Chondrocyte (in vitro differentiated cells): ENCODE measurements at regions not wholly inside any gene's neighbourhood (a gene's known extent, or its start where the extent isn't known, plus 50 kb on each side); places are given as distances from the start of the nearest gene placed in this dataset.
"Not testable (repeated sequence)": the region's sequence is repeated elsewhere in the genome, so short reads cannot be mapped to it uniquely, and the experiment has no call there.

Experiments used
- DNase-seq: peaks from one replicate; pipeline ENCODE4 v3.0.0; 2021; ENCODE audit warnings: mixed read lengths, low spot score
- H3K27ac Mint-ChIP-seq: one replicate; pipeline ENCODE4 v1.8.0; 2021; ENCODE audit warnings: mild to moderate bottlenecking, moderate library complexity, mixed read lengths; ENCODE audit not compliant: unreplicated experiment
- H3K27me3 Mint-ChIP-seq: 2 replicates; pipeline ENCODE4 v1.8.0; 2021; ENCODE audit warnings: low read depth, mixed read lengths
- H3K36me3 Mint-ChIP-seq: 2 replicates; pipeline ENCODE4 v1.8.0; 2021; ENCODE audit warnings: low read depth, mixed read lengths
- H3K4me1 Mint-ChIP-seq: 2 replicates; pipeline ENCODE4 v1.8.0; 2021; ENCODE audit warnings: low read depth, mild to moderate bottlenecking, mixed read lengths
- H3K4me3 Mint-ChIP-seq: one replicate; pipeline ENCODE4 v1.8.0; 2021; ENCODE audit warnings: mild to moderate bottlenecking, moderate library complexity, mixed read lengths; ENCODE audit not compliant: unreplicated experiment
- H3K9me3 Mint-ChIP-seq: 2 replicates; pipeline ENCODE4 v1.8.0; 2021; ENCODE audit warnings: low read depth, mixed read lengths
- CTCF ChIP-seq: fragments of 200-600 bp; sonication (generic); IDR thresholded peaks from 2 replicates; pipeline ENCODE4 v1.5.0; 2021; ENCODE audit warnings: antibody characterized with exemption, mild to moderate bottlenecking, moderate library complexity

GRCh38 chr20:59482351-59483187 is 121.8 kb upstream of the PHACTR3 start:
- Mint-ChIP-seq H3K27ac (no peak overlapping the region), H3K4me3 (no peak overlapping the region), H3K27me3 (peaks cover 12% of the 10 kb centered on the region), H3K4me1 (no peaks in the 10 kb centered on the region), H3K36me3 (no peaks in the 10 kb centered on the region), H3K9me3 (no peaks in the 10 kb centered on the region)
- TF ChIP-seq CTCF = no peak
- DNase-seq = no peak

- H3K4me3 Mint-ChIP-seq = no peak overlapping the region
- TF ChIP-seq CTCF = no peak
- no peaks in the 10 kb centered on the region for H3K9me3 Mint-ChIP-seq
- H3K27me3 Mint-ChIP-seq = peaks cover 8% of the 10 kb centered on the region
- no peak overlapping the region for H3K27ac Mint-ChIP-seq
- no peak for DNase-seq
- H3K36me3 Mint-ChIP-seq = no peaks in the 10 kb centered on the region
- H3K4me1 Mint-ChIP-seq = no peaks in the 10 kb centered on the region
Observed at GRCh38 chr20:59483481-59483880, 120.9 kb upstream of the PHACTR3 start.

GRCh38 chr20:59484228-59484627 is 120.1 kb upstream of the PHACTR3 start:
- H3K27me3 Mint-ChIP-seq = peaks cover 7% of the 10 kb centered on the region
- no peak overlapping the region for H3K27ac Mint-ChIP-seq
- H3K4me3 Mint-ChIP-seq = no peak overlapping the region
- H3K9me3 Mint-ChIP-seq = no peaks in the 10 kb centered on the region
- H3K4me1 Mint-ChIP-seq = no peaks in the 10 kb centered on the region
- DNase-seq = no peak
- TF ChIP-seq CTCF = no peak
- H3K36me3 Mint-ChIP-seq = no peaks in the 10 kb centered on the region

GRCh38 chr20:59485576-59486454 is 118.5 kb upstream of the PHACTR3 start:
- DNase-seq = no peak
- no peak for TF ChIP-seq CTCF
- Mint-ChIP-seq H3K4me1 (no peaks in the 10 kb centered on the region), H3K27me3 (peaks cover 2% of the 10 kb centered on the region), H3K36me3 (no peaks in the 10 kb centered on the region), H3K27ac (no peak overlapping the region), H3K9me3 (no peaks in the 10 kb centered on the region), H3K4me3 (no peak overlapping the region)

GRCh38 chr20:59488459-59488858 is 115.9 kb upstream of the PHACTR3 start:
- H3K36me3 Mint-ChIP-seq, H3K4me1 Mint-ChIP-seq, H3K27me3 Mint-ChIP-seq, H3K27ac Mint-ChIP-seq, H3K4me3 Mint-ChIP-seq, H3K9me3 Mint-ChIP-seq, DNase-seq: not testable (repeated sequence)

- not testable (repeated sequence) for H3K27ac Mint-ChIP-seq, H3K27me3 Mint-ChIP-seq, H3K9me3 Mint-ChIP-seq, H3K36me3 Mint-ChIP-seq, H3K4me3 Mint-ChIP-seq, H3K4me1 Mint-ChIP-seq, DNase-seq
Observed at GRCh38 chr20:59490196-59491004, 113.9 kb upstream of the PHACTR3 start.
